OCI-M1 (cell line): ENCODE measurements at regions not wholly inside any gene's neighbourhood (a gene's known extent, or its start where the extent isn't known, plus 50 kb on each side); places are given as distances from the start of the nearest gene placed in this dataset.
"Not testable (repeated sequence)": the region's sequence is repeated elsewhere in the genome, so short reads cannot be mapped to it uniquely, and the experiment has no call there.

Experiments
- DNase-seq: peaks from one replicate; lab custom pipeline; 2025; lab: John Stamatoyannopoulos, UW

- DNase-seq, result peak; percentile 98
Measured at GRCh38 chr10:42367532-42368230, 270.7 kb downstream of the ZNF33B start.

- DNase-seq, result no peak
Measured at GRCh38 chr10:42351745-42352144, 286.6 kb downstream of the ZNF33B start.

- peak; percentile 24 for DNase-seq
Measured at GRCh38 chr10:42336593-42337337, 301.6 kb downstream of the ZNF33B start.

GRCh38 chr10:42335653-42336296, 302.6 kb downstream of the ZNF33B start:
- DNase-seq, result not testable (repeated sequence)

- DNase-seq, result no peak
Measured at GRCh38 chr10:42304341-42304740, 334.0 kb downstream of the ZNF33B start.

- not testable (repeated sequence) for DNase-seq
Measured at GRCh38 chr10:42281896-42282295, 356.5 kb downstream of the ZNF33B start.

GRCh38 chr10:42269788-42270187, 368.6 kb downstream of the ZNF33B start:
- not testable (repeated sequence) for DNase-seq

GRCh38 chr10:42263259-42263658, 375.1 kb downstream of the ZNF33B start:
- DNase-seq, result not testable (repeated sequence)

GRCh38 chr10:42243002-42243401, 395.4 kb downstream of the ZNF33B start:
- not testable (repeated sequence) for DNase-seq

- DNase-seq, result no peak
Measured at GRCh38 chr10:42242135-42242805, 396.1 kb downstream of the ZNF33B start.

- not testable (repeated sequence) for DNase-seq
Measured at GRCh38 chr10:42236401-42236800, 402.0 kb downstream of the ZNF33B start.

- DNase-seq, result not testable (repeated sequence)
Measured at GRCh38 chr10:42235736-42236135, 402.6 kb downstream of the ZNF33B start.

GRCh38 chr10:42235241-42235640, 403.1 kb downstream of the ZNF33B start:
- not testable (repeated sequence) for DNase-seq

GRCh38 chr10:42234506-42234905, 403.9 kb downstream of the ZNF33B start:
- DNase-seq, result not testable (repeated sequence)

GRCh38 chr10:42233461-42234206, 404.7 kb downstream of the ZNF33B start:
- not testable (repeated sequence) for DNase-seq

GRCh38 chr10:42232955-42233354, 405.4 kb downstream of the ZNF33B start:
- not testable (repeated sequence) for DNase-seq

GRCh38 chr10:42230812-42231211, 407.6 kb downstream of the ZNF33B start:
- not testable (repeated sequence) for DNase-seq

- DNase-seq, result not testable (repeated sequence)
Measured at GRCh38 chr10:42230115-42230514, 408.3 kb downstream of the ZNF33B start.

- DNase-seq, result not testable (repeated sequence)
Measured at GRCh38 chr10:42227859-42228258, 410.5 kb downstream of the ZNF33B start.

- DNase-seq, result not testable (repeated sequence)
Measured at GRCh38 chr10:42193588-42193987, 444.8 kb downstream of the ZNF33B start.

GRCh38 chr10:42192450-42192849, 445.9 kb downstream of the ZNF33B start:
- DNase-seq, result peak; percentile 14
